ENCODE measurements at regions not wholly inside any gene's neighbourhood (a gene's known extent, or its start where the extent isn't known, plus 50 kb on each side); places are given as distances from the start of the nearest gene placed in this dataset.

DNA sequence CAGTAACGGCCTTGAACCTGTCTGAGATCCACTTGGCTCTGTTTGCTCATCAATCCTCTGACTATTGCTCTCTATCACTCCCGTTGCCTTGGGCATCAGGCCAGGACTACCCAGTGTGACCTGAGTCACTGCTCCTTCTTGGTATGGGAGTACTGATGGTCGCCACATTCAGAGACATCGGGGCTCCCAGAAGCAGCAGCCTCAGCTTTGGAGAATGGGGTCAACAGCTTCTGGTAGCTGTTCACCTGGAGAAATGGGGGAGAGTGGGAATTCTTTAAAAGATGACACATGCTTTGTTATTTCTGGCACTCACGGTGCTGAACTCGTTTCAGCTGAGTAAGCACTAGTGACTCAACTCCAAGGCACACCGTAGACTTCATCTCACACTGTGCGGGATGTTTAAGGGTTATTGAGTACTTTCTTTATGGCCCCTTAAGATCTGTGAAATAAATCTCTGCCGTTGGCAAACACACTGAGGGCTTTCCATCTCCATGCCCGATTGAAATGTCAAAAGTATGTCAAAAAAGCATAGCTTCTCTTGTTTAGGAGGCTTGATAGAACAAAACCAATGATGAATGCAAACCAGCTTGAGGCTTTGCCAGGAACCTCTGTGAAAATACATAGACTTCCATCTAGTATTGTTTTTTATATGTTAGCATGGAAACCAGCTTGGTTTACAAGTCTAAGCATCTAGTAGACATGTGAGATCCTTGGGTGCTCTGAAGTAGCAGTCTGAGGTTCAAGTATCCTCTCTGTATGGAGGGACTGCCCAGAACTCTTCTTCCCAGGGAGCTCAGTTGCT lies 333.1 kb downstream of the CXCL12 start:
- ATAC-seq (ENCODE audit: poor library complexity) (no peak), DNase-seq (no peak)
- Mint-ChIP-seq H3K27ac (no peak overlapping the region), H3K9me3 (no peaks in the 10 kb centered on the region), H3K4me1 (ENCODE audit: low read depth) (no peaks in the 10 kb centered on the region), H3K27me3 (peaks cover 63% of the 10 kb centered on the region), H3K36me3 (ENCODE audit: low read depth) (no peaks in the 10 kb centered on the region), H3K4me3 (no peak overlapping the region)
- CTCF ChIA-PET, result no interaction called here
- H3K4me3 ChIP-seq (ENCODE audit: low read length), result no peak overlapping the region
- intact Hi-C loops (cut with DNase I, micrococcal nuclease), result no loop called here
- H3K36me3 ChIP-seq (ENCODE audit: insufficient read depth, low read length), result no peaks in the 10 kb centered on the region
- TF ChIP-seq, protein P1, sequence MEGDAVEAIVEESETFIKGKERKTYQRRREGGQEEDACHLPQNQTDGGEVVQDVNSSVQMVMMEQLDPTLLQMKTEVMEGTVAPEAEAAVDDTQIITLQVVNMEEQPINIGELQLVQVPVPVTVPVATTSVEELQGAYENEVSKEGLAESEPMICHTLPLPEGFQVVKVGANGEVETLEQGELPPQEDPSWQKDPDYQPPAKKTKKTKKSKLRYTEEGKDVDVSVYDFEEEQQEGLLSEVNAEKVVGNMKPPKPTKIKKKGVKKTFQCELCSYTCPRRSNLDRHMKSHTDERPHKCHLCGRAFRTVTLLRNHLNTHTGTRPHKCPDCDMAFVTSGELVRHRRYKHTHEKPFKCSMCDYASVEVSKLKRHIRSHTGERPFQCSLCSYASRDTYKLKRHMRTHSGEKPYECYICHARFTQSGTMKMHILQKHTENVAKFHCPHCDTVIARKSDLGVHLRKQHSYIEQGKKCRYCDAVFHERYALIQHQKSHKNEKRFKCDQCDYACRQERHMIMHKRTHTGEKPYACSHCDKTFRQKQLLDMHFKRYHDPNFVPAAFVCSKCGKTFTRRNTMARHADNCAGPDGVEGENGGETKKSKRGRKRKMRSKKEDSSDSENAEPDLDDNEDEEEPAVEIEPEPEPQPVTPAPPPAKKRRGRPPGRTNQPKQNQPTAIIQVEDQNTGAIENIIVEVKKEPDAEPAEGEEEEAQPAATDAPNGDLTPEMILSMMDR (IDR thresholded peaks at IDR 0.05), result no peak
- no peaks in the 10 kb centered on the region for H3K9me3 ChIP-seq (ENCODE audit: control insufficient read depth in 1 of 2, insufficient read depth in 1 of 2, low read length in 2 of 2)
- no peaks in the 10 kb centered on the region for H3K4me1 ChIP-seq (ENCODE audit: insufficient read depth, low read length)
- H3K27ac ChIP-seq (ENCODE audit: low read depth in 1 of 2, low read length in 2 of 2), result no peak overlapping the region
- peaks cover 0 to 11% of the 10 kb centered on the region in 2 experiments for H3K27me3 ChIP-seq (ENCODE audit: control insufficient read depth in 1 of 2, insufficient read depth in 2 of 2, low read length in 2 of 2)
- POLR2A ChIA-PET, result no interaction called here

DNA sequence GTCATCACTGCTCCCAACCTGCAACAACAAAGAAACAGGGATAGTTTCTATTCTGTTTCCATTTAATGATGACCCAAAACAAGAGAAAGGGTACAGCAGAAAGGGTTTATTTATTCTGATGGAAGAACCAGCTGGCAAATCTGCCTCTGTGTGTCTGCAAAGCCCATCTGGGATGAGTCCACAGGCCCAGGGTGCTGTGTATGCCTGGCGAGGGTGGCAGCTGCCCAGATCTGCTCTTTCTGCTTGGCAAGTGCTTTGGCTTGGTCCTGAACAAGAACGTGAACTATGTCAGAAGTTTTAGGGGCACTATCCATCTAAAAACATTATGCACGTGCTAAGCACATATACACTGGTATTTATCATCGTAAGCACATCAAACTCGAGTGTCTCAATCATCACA lies 333.8 kb downstream of the CXCL12 start:
- H3K9me3 Mint-ChIP-seq, result no peaks in the 10 kb centered on the region
- ChIA-PET CTCF (no interaction called here), POLR2A (no interaction called here)
- Histone ChIP-seq H3K27me3 (ENCODE audit: control insufficient read depth in 1 of 2, insufficient read depth in 2 of 2, low read length in 2 of 2) (peaks cover 0 to 8% of the 10 kb centered on the region in 2 experiments), H3K4me3 (ENCODE audit: low read length) (no peak overlapping the region), H3K27ac (ENCODE audit: low read depth in 1 of 2, low read length in 2 of 2) (no peak overlapping the region), H3K4me1 (ENCODE audit: insufficient read depth, low read length) (no peaks in the 10 kb centered on the region), H3K9me3 (ENCODE audit: control insufficient read depth in 1 of 2, insufficient read depth in 1 of 2, low read length in 2 of 2) (no peaks in the 10 kb centered on the region), H3K36me3 (ENCODE audit: insufficient read depth, low read length) (no peaks in the 10 kb centered on the region)
- TF ChIP-seq, protein P1 (IDR thresholded peaks at IDR 0.05), result no peak
- no peaks in the 10 kb centered on the region for H3K4me1 Mint-ChIP-seq (ENCODE audit: low read depth)
- intact Hi-C loops (cut with DNase I, micrococcal nuclease), result no loop called here
- H3K27ac Mint-ChIP-seq, result no peak overlapping the region
- H3K27me3 Mint-ChIP-seq, result peaks cover 66% of the 10 kb centered on the region
- ATAC-seq (ENCODE audit: poor library complexity), result no peak
- H3K4me3 Mint-ChIP-seq, result no peak overlapping the region
- no peak for DNase-seq
- no peaks in the 10 kb centered on the region for H3K36me3 Mint-ChIP-seq (ENCODE audit: low read depth)

DNA sequence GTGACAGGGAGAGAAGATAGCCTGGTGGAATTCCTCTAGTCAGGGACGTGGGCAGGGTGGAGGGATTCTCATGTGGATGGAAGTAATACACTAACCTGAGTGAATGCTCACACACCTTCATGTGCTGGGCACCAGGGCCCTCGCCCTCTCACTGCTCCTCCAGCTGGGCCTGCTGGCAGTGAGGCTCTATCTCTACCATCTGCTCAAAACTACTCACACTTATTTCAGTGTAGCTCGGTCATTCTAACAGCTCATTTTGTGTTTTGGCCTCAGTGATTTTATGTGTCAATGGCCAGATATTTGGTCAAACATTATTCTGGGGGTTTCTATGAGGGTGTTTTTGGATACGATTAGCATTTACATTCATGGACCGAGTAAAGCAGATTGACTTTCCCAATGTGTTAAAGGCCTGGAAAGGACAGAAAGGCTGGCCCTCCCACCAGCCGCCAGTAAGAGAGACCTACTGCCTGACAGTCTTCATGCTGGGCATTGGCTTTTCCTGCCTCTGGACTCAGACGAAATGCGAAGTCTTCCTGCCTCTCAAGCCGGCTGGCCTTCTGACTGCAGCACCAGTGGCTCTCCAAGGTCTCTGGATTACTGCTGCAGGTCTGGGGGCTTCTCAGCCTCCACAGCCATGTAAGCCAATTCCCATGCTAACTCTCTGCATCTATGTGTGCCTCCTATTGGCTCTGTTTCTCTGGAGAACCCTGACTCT lies 335.4 kb downstream of the CXCL12 start:
- no peak overlapping the region for H3K4me3 Mint-ChIP-seq
- no peaks in the 10 kb centered on the region for H3K4me1 Mint-ChIP-seq (ENCODE audit: low read depth)
- intact Hi-C loops (cut with DNase I, micrococcal nuclease), result no loop called here
- ChIA-PET CTCF (no interaction called here), POLR2A (no interaction called here)
- H3K9me3 Mint-ChIP-seq, result no peaks in the 10 kb centered on the region
- TF ChIP-seq, protein P1 (IDR thresholded peaks at IDR 0.05), result no peak
- DNase-seq, result no peak
- peaks cover 62% of the 10 kb centered on the region for H3K27me3 Mint-ChIP-seq
- no peak overlapping the region for H3K27ac Mint-ChIP-seq
- no peaks in the 10 kb centered on the region for H3K36me3 Mint-ChIP-seq (ENCODE audit: low read depth)
- no peak for ATAC-seq (ENCODE audit: poor library complexity)
- Histone ChIP-seq H3K4me1 (ENCODE audit: insufficient read depth, low read length) (no peaks in the 10 kb centered on the region), H3K9me3 (ENCODE audit: control insufficient read depth in 1 of 2, insufficient read depth in 1 of 2, low read length in 2 of 2) (no peaks in the 10 kb centered on the region), H3K27ac (ENCODE audit: low read depth in 1 of 2, low read length in 2 of 2) (no peak overlapping the region), H3K4me3 (ENCODE audit: low read length) (no peak overlapping the region), H3K36me3 (ENCODE audit: insufficient read depth, low read length) (no peaks in the 10 kb centered on the region), H3K27me3 (ENCODE audit: control insufficient read depth in 1 of 2, insufficient read depth in 2 of 2, low read length in 2 of 2) (peaks cover 0 to 8% of the 10 kb centered on the region in 2 experiments)

All from CD4-positive, alpha-beta T cell (primary cell).